DMS 273 treated with DMSO at 0.1 percent for 48 hours (cell line): ENCODE measurements at regions not wholly inside any gene's neighbourhood (a gene's known extent, or its start where the extent isn't known, plus 50 kb on each side); places are given as distances from the start of the nearest gene placed in this dataset.
"Not testable (repeated sequence)": the region's sequence is repeated elsewhere in the genome, so short reads cannot be mapped to it uniquely, and the experiment has no call there.

Experiments
- DNase-seq: peaks from one replicate; lab custom pipeline; 2025; lab: John Stamatoyannopoulos, UW

- no peak for DNase-seq
Measured at GRCh38 chr4:126344472-126344871, 1029.7 kb downstream of the FAT4 start.

DNA sequence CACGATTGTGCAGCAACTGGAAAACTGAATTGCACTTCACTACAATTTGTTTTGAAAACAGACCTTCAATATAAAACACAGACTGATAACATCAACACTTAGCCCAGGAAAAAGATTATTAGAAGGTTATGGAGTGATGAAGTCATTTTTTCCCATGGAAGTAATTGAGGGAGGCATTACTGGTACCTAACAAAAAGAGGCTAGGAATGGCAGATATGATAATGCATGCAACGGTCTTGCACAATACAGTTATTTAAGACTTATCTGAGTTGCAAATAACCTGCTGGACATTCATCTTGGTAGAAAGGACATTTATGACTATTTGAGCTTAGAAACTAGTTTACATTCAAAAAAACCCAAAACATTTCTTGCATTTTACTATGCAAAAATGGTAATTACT lies 1031.9 kb downstream of the FAT4 start:
- no peak for DNase-seq

GRCh38 chr4:126354784-126355183 lies 1040.0 kb downstream of the FAT4 start:
- DNase-seq = no peak

DNA sequence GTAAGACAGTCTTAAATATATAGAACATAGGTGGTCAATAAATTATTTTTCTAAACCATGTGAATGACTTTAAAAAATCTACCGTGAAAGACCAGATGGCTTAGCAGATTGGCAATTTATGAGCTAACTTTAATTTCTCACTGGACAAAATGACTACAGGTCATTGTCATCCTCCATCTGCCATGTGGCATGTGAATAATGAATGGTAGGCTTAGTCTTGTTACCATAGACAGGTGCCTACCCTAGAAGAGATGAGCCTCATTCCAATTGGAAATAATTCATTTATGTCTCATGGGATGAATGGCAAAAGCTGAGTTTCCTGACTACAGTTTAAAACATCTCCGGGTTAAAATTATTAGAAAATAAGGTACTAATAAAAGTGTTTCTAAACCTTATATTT lies 1043.3 kb downstream of the FAT4 start:
- peak; percentile 69 for DNase-seq

DNA sequence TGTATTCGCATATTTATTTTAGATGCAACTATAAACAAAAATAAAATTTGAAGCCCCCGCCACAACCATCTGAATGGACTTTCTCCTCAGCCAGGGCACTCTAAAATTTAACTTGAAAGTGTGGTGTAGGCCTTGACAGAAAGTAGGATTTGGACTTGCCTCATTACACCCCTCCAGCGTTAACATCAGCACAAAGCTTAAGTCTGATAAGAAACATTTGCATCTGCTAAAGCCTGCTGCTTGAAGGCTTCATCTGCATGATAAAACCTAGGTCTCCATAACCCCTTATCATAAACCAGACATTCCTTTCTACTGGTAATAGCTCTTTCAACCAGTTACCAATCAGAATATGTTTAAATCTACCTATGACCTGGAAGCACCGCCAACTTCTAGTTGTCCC lies 1046.5 kb downstream of the FAT4 start:
- no peak for DNase-seq

DNA sequence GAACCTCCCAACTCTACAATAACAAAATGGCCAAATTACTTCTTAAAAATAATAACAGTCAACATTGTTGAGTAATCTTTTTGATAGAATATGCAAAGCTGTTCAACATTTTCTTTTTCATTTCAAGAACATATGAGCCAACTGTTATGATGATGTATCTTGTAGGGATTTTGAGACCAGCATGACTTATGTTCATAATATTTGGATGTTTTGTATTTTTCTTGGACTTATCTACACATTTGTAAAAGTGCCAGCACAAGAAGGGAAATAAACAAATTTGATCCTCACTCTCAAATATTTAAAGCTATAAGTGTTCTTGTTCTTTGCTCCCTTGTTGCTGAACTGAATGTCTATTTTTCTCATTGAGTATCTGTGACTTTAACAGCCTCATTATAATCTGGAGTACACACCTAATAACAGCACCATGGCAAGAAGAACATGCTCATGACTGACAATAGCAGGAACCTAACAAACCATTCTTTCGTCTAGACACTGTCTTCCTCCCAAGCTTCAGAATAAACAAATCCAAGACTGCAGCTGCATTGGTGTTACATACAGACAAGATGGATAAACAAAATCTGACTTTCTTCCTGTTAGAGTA lies 1049.7 kb downstream of the FAT4 start:
- no peak for DNase-seq

- DNase-seq = no peak
Measured at GRCh38 chr4:126369076-126369475, 1054.3 kb downstream of the FAT4 start.

- DNase-seq = no peak
Measured at GRCh38 chr4:126372634-126373033, 1057.9 kb downstream of the FAT4 start.

- DNase-seq = no peak
Measured at GRCh38 chr4:126375462-126376054, 1060.8 kb downstream of the FAT4 start.

DNA sequence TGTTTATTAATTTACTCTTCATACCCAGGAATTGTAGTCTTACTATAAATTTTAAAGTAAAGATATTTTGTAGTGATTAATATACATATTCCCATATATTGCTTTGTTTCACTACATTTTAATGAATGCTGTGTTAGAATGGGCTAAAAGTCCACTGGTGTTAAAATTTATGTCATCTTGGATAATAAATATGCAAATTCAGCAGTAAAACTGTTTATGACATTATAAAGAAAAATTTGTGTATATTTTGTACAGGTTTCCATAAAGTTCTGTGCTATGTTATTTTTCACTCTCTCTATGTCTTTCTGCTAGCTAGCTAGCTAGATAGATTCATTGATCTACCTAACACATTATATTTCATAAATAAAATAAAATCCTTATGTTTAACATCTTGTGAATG lies 1071.2 kb downstream of the FAT4 start:
- no peak for DNase-seq

- DNase-seq = no peak
Measured at GRCh38 chr4:126386512-126386911, 1071.8 kb downstream of the FAT4 start.

- no peak for DNase-seq
Measured at GRCh38 chr4:126395664-126396063, 1080.9 kb downstream of the FAT4 start.

- DNase-seq = no peak
Measured at GRCh38 chr4:126396121-126396520, 1081.4 kb downstream of the FAT4 start.

GRCh38 chr4:126396703-126397102 lies 1081.9 kb downstream of the FAT4 start:
- no peak for DNase-seq

DNA sequence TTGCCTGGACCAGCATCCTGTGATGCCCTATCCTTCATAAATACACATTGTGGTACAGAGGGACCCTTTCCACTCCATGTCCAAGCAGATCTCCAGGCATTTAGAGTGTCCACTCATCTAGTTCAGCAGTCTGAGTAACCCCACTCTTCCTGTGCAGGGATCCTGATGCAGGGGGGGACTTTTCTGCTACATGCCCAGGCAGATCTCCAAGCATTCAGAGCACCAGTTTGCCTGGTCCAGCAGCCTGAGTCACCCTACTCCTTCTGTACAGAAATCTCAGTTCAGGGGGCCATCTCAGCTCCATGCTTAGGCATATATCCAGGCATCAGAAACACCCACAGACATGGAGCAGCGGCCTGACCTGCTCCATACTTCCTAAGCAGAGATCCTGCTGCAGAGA lies 1089.8 kb downstream of the FAT4 start:
- no peak for DNase-seq

- peak; percentile 14 for DNase-seq
Measured at GRCh38 chr4:126405369-126405982, 1090.7 kb downstream of the FAT4 start.

- no peak for DNase-seq
Measured at GRCh38 chr4:126409746-126410145, 1095.0 kb downstream of the FAT4 start.

DNA sequence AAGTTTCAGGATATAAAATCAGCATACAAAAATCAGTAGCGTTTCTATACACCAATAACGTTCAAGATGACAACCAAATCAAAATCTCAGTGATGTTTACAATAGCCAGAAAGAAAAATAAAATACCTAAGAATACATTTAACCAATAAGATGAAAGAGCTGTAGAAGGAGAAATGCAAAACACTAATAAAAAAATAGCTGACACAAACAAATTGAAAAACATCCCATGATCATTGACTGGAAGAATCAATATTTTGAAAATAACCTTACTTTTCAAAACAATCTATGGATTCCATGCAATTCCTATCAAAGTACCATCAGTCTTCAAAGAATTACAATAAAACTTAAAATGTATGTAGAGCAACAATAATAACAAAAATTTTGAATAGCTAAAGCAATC lies 1096.3 kb downstream of the FAT4 start:
- no peak for DNase-seq

DNA sequence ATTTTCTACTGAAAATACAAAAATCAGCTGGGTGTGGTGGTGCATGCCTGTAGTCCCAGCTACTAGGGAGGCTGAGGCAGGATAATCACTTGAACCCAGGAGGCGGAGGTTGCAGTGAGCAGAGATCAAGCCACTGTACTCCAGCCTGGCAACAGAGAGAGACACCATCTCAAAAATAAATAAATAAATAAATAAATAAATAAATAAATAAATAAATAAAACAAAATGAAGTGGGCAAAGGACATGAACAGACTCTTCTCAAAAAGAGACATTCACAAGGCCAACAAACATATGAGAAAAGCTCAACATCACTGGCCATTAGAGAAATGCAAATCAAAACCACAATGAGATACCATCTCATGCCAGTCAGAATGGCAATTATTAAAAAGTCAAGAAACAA lies 1097.6 kb downstream of the FAT4 start:
- not testable (repeated sequence) for DNase-seq

- no peak for DNase-seq
Measured at GRCh38 chr4:126414741-126415140, 1100.0 kb downstream of the FAT4 start.

GRCh38 chr4:126419266-126419665 lies 1104.5 kb downstream of the FAT4 start:
- DNase-seq = no peak

GRCh38 chr4:126427853-126428252 lies 1113.1 kb downstream of the FAT4 start:
- no peak for DNase-seq

GRCh38 chr4:126431049-126431448 lies 1116.3 kb downstream of the FAT4 start:
- no peak for DNase-seq

DNA sequence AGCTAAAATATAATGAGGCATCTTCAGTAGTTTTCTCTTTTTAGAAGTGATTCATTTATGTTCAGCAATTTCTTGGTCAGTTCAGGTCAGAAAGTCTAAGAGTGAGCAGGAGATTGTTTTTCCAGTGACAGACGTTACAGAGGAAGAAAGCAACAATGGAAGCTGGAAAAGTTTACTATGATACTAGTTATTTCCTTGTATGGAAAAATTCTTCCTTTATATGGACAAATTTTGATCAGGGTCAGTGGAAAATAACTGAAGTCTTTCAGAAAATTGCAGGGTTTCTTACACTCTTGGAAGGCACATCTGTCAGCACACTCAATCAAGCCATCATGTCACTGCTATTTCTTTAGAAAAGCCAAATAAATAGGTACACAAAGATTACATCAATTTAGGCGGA lies 1120.7 kb downstream of the FAT4 start:
- no peak for DNase-seq
